WI38 (cell line): ENCODE measurements at regions not wholly inside any gene's neighbourhood (a gene's known extent, or its start where the extent isn't known, plus 50 kb on each side); places are given as distances from the start of the nearest gene placed in this dataset.

Experiments used
- H3K4me3 ChIP-seq: 2 replicates; pipeline ENCODE4 v1.5.1; 2011; ENCODE audit warnings: low read depth, mild to moderate bottlenecking, control low read depth, low read length
- TF ChIP-seq, protein P1 (sequence below): IDR thresholded peaks from 2 replicates; pipeline ENCODE4 v1.5.1; 2012; ENCODE audit warnings: low read depth, mild to moderate bottlenecking, control low read depth, low read length

DNA sequence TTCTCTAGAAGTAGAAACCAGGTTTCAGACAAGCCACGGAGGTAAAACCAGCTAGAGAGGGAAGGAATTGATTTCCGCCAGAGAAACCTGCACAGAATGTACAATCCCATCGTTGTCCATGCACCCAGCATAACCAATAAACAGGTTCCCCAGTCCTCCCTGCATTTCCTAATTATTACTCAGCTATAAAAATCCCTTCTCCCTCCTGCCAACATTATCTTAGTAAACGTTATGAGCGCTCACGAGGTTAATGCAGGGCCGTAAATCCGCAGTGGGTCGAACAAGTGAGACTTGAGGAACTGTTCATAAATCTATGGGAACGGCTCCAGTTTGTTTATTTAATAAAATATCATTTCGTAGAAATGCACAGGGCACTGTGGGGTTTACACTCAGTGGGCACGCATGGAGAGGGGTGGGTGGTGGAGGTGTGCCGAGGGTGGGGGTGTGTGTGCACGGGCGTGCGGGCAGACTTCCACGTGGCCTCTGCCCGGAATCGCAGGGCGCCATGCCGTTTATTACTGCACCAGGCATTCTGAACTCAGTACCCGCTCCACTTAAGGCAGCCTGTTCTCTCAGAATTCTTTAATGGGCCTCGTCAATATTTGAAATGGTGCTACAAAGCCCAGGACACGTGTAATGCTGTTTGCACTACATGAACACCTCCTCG is 257.3 kb downstream of the MIAT start:
- H3K4me3 ChIP-seq, result no peak overlapping the region
- TF ChIP-seq, protein P1, sequence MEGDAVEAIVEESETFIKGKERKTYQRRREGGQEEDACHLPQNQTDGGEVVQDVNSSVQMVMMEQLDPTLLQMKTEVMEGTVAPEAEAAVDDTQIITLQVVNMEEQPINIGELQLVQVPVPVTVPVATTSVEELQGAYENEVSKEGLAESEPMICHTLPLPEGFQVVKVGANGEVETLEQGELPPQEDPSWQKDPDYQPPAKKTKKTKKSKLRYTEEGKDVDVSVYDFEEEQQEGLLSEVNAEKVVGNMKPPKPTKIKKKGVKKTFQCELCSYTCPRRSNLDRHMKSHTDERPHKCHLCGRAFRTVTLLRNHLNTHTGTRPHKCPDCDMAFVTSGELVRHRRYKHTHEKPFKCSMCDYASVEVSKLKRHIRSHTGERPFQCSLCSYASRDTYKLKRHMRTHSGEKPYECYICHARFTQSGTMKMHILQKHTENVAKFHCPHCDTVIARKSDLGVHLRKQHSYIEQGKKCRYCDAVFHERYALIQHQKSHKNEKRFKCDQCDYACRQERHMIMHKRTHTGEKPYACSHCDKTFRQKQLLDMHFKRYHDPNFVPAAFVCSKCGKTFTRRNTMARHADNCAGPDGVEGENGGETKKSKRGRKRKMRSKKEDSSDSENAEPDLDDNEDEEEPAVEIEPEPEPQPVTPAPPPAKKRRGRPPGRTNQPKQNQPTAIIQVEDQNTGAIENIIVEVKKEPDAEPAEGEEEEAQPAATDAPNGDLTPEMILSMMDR, result no peak

DNA sequence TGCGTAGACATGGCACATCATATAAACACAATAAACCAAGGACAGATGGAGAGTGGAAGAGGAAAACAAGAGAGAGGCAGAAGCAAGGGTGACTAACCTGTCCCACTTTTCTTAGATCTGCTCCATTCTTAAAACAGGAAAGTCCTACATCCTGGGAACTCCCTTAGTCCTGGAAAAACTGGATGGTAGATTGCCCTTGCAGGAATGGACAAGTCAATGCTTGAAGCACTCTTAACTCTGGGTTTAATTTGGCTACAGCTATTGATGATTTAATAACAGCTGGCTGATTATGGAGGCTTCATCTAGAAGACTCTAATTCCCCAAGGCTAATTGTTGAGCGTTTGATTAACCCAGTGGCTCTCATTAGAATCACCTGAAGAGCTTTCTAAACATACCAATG is 258.8 kb downstream of the MIAT start:
- H3K4me3 ChIP-seq, result no peak overlapping the region
- TF ChIP-seq, protein P1, result no peak

DNA sequence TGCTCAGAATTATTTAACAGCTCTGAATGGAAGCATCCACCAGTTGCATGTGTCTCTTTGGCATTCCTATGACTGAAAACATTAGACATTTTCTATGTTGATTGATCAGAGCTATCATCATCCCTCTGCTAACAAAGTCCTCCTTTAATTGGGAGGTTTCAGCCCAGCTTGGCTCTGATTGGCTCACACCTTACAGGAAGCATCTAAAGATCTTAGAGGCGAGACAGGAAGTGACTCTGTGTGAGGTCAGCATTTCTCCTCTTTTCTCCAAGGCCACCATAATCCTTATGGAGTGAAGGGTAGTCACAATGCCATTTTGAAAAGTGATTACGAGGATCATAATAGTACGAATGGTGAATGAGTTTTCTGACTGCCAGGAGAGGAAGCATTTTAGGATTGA is 260.8 kb downstream of the MIAT start:
- H3K4me3 ChIP-seq, result no peak overlapping the region
- TF ChIP-seq, protein P1, result no peak

DNA sequence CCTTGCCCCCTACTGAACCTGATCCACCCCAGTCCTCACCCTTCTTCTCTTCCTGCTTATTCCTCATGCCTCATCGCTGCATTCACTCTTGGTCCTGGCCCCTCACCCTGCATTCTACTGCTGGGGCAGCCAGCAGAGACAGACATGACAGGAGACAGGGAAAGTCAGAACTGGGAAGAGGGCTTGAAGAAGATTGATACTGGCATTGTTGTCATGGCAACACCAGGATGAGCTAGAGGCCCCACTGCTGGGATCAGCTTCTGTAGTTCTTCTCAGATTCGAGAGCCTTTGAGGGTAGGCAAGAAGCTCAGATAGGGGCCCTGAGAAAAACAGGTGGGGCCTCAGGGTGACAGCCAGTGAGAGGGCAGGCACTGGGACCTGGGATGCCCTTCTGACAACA is 264.3 kb downstream of the MIAT start:
- no peak overlapping the region for H3K4me3 ChIP-seq
- TF ChIP-seq, protein P1, result no peak

DNA sequence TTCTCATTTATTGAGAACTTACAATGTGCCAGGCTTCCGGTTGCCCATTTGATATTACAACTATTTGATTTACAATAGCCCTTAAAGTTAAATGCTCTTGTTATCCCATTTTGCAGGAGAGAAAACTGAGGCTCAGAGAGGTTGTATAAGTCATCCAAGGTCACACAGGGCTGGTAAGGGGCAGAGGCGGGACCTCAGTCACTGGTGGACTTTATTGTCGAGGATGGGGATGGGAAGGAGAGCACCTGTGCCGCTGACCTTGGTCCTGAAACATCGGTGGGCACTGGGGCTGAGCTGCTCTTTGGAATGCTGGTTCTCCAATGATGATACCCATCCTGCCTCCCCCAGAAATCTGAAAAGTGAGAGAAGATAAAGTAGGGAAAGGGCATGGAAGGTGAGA is 265.4 kb downstream of the MIAT start:
- TF ChIP-seq, protein P1, result no peak
- no peak overlapping the region for H3K4me3 ChIP-seq

DNA sequence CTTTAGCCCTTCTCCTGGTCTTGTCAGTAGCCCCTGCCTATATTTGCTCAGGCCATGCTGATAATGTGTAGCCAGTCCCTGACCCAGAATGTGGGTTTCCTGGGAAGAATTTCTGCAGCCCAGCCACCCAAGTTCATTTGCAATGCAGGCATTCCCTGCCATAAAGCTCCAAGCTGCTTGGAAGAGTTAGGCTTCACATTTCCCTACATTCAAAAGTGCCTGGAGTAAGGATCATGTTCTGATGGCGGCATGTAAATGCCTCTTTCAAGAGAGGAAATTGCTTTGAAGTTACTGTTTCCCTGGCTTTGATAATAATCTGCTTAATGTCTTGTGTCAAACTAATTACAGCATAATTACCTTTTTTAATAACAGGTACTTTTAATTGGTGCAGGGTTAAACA is 266.1 kb downstream of the MIAT start:
- no peak overlapping the region for H3K4me3 ChIP-seq
- TF ChIP-seq, protein P1, result no peak

DNA sequence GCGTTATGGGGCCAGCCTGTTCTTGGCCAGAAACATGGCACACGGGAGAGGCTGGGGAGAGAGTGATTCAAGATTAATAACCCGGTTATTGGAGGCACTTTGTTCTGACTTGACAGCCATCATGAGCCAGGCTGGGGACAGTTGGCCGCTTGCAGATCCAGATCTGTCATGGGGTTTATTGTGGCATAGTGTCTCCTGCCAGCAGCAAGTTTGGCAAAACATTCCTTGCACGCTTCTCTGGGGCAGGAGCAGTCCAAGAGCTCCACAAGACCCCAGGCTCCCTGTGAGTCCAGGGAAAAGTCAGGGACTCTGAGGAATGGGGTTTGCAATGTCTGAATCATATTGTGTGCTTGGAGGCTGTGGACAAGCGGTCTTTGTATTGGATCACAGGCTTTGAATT is 270.4 kb downstream of the MIAT start:
- TF ChIP-seq, protein P1, result no peak

More for the DNA sequence above, 270.4 kb downstream of the MIAT start:
- no peak overlapping the region for H3K4me3 ChIP-seq
